ENCODE measurements at regions not wholly inside any gene's neighbourhood (a gene's known extent, or its start where the extent isn't known, plus 50 kb on each side); places are given as distances from the start of the nearest gene placed in this dataset.

- no peak for DNase-seq (ENCODE audit: low read depth, low spot score)
- Histone ChIP-seq H3K9ac (replicated peaks; ENCODE audit: extremely low read depth, insufficient read depth, low read length) (no peak overlapping the region), H3K4me1 (ENCODE audit: control insufficient read depth, extremely low read depth, insufficient read depth, low read length) (no peaks in the 10 kb centered on the region), H3K27ac (ENCODE audit: insufficient read depth, low read depth, low read length) (no peak overlapping the region), H4K20me1 (replicated peaks; ENCODE audit: control insufficient read depth, extremely low read depth, insufficient read depth, low read length) (no peaks in the 10 kb centered on the region), H3K36me3 (ENCODE audit: control insufficient read depth in 2 of 2, extremely low read depth in 1 of 2, insufficient read depth in 2 of 2, low read length in 2 of 2) (no peaks in the 10 kb centered on the region), H2AFZ (ENCODE audit: low read depth, low read length) (no peak overlapping the region), H3K4me3 (replicated peaks in 1 of 3; ENCODE audit: insufficient read depth in 1 of 3, low read depth in 1 of 3, low read length in 3 of 3) (no peak overlapping the region), H3K9me1 (replicated peaks; ENCODE audit: control insufficient read depth, extremely low read depth, insufficient read depth, low read length) (no peaks in the 10 kb centered on the region), H3K79me2 (ENCODE audit: control insufficient read depth, insufficient read depth, low read length) (no peaks in the 10 kb centered on the region), H3K4me2 (ENCODE audit: insufficient read depth, low read length) (no peak overlapping the region), H3K27me3 (ENCODE audit: control insufficient read depth in 2 of 2, insufficient read depth in 2 of 2, low read length in 2 of 2) (no peaks in the 10 kb centered on the region), H3K9me3 (replicated peaks; ENCODE audit: control insufficient read depth, insufficient read depth, low read length) (peaks cover 8% of the 10 kb centered on the region)
- ChIA-PET POLR2A (no interaction called here), CTCF (no interaction called here)
- intact Hi-C loops (cut with micrococcal nuclease): no loop called here
- dilution Hi-C loops (cut with MboI; ENCODE audit: extremely low pct_ligation_motif_present, low sequenced_read_pairs): no loop called here
- FAIRE-seq: no peak
- BruUV-seq (replicated peaks): no TSS peak
- no peak for TF ChIP-seq JUN (IDR thresholded peaks at IDR 0.05; ENCODE audit: borderline replicate concordance, insufficient read depth, insufficient read length, low read depth)
- no peak for TF ChIP-seq MYC (IDR thresholded peaks at IDR 0.05; ENCODE audit: low read depth, low read length)
- TF ChIP-seq GATA2 (IDR thresholded peaks at IDR 0.05; ENCODE audit: insufficient read depth, insufficient read length, low read depth, low read length): no peak
- TF ChIP-seq POLR2A (IDR thresholded peaks at IDR 0.05; ENCODE audit: low read depth, low read length): no peak
- no peak for TF ChIP-seq FOS (IDR thresholded peaks at IDR 0.05; ENCODE audit: borderline replicate concordance, insufficient read depth, low read length)
- TF ChIP-seq POLR2AphosphoS5 (IDR thresholded peaks at IDR 0.05; ENCODE audit: insufficient read depth, low read depth, low read length): no peak
- TF ChIP-seq CTCF (IDR thresholded peaks at IDR 0.05; ENCODE audit: extremely low read depth in 1 of 2, insufficient read depth in 1 of 2, low read depth in 1 of 2, low read length in 2 of 2): no peak
- TF ChIP-seq MAX (IDR thresholded peaks at IDR 0.05; ENCODE audit: insufficient read depth, insufficient read length): no peak
- TF ChIP-seq EZH2 (IDR thresholded peaks at IDR 0.05; ENCODE audit: borderline replicate concordance, low read depth, low read length, severe bottlenecking): no peak
Measured at GRCh38 chr13:112172641-112173251, 105.8 kb downstream of the SOX1 start.
